Hypothalamus (tissue), 51 donors: ENCODE measurements at regions not wholly inside any gene's neighbourhood (a gene's known extent, or its start where the extent isn't known, plus 50 kb on each side); places are given as distances from the start of the nearest gene placed in this dataset.
"Not testable (repeated sequence)": the region's sequence is repeated elsewhere in the genome, so short reads cannot be mapped to it uniquely, and the experiment has no call there.

Experiments used
- DNase-seq, 51 donors: peaks; one replicate each; lab custom pipeline; 2025; lab: John Stamatoyannopoulos, UW

DNA sequence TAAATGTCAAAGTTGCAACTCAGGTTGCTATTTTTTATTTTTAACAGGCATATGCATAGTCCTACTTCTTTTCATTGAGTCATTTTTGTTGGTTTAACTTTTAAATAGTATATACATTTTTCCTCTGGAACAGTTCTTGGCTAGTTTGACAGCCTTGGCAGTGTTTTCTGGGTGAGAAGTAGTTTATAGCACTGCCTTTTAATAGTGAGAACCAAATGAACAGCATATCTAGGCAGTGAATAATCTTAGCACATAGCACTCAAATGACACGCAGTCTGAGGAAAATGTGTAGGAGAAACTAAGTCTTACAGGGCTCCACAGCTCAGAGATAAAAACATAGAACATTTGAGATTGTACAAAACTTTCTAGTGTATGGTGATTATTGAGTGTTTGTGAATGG is 265.5 kb upstream of the POT1 start:
- DNase-seq, result no peak

DNA sequence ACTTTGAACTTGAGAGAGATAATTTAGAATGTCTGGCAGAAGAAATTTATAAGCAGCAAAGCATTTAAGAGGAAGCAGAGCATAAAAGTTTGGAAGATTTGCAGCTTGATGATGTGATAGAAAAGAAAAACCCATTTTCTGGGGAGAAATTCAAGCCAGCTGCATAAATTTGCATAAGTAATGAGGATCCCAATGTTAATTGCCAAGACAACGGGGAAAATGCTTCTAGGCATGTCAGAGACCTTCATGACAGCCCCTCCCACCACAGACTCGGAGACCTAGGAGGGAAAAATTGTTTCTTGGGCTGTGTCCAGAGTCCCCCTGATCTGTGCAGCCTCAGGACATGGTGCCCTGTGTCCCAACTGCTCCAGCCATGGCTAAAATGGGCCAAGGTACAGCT is 263.6 kb upstream of the POT1 start:
- peak in 6 of 51 donors; percentile 1 to 35 (median 6) for DNase-seq

DNA sequence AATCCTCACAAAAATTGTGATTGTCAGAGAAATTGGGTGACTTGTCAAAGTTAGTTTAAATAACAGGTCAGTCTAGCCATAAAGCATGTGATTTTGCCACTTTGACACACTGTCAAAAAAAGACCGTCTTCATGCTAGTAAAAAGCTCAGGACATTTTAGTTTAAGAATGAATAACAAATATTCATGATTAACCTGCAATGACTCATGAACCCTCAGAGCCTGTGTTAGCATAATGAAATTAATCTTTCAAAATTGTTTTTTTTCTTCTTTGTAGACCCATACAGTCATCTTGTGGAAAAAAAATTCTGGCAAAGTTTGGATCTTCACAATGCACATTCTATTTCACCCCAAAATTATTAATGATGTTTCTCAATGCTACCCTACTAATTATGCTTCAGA is 255.2 kb upstream of the POT1 start:
- DNase-seq, result no peak

DNA sequence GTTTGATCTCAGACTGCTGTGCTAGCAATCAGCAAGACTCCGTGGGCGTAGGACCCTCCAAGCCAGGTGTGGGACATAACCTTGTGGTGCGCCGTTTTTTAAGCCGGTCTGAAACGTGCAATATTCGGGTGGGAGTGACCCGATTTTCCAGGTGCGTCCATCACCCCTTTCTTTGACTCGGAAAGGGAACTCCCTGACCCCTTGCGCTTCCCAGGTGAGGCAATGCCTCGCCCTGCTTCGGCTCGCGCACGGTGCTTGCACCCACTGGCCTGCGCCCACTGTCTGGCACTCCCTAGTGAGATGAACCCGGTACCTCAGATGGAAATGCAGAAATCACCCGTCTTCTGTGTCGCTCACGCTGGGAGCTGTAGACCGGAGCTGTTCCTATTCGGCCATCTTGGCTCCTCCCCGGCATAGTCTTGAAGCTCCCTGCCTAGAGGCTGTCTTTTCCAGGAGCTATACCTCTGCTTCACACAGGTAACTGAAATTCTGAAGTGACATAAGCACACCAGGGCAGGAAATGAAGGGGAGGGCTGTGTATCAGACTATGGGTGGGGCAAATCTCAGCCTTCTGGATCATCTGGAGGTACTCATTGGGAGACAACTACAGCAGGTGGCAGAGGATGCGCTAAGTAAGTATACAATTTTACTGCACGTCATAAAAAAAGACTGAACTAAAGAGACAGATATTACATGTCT is 252.1 kb upstream of the POT1 start:
- not testable (repeated sequence) for DNase-seq

DNA sequence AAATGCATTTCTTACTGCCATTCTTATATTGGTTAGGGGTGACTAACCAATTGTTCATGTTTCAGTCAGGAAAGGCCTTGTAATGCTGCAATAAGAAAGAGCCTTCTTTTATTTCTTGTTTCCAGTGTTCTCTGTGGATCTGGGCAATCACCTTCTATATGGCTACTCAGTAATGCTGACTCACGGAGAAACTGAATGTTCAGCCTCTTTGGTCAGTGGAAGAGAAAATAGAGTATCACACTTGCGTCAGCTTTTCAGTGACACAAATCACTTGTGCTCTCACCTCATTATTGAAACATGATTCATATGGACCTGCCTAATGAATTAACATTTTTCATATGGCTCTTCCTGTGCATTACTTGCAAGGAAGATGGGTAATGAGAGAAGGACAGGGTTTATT is 243.9 kb upstream of the POT1 start:
- DNase-seq, result no peak

DNA sequence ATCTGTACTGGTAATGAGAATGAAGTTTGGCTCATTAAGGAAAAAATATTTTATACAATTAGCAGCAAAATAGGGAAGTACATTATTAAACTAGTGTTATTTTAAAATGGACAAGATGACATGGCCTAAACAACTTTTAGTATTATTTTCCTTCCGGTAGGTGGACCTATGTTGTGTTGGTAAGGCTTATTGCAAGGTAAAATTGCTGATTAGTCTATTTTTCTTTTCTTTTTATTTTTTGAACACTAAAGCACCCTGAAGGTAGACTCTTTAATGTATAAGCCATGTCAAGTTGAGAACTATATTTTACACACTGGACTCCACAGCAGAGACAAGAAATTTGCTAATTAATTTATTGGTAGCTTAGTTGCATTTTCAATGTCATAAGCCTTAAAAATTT is 239.5 kb upstream of the POT1 start:
- no peak for DNase-seq

DNA sequence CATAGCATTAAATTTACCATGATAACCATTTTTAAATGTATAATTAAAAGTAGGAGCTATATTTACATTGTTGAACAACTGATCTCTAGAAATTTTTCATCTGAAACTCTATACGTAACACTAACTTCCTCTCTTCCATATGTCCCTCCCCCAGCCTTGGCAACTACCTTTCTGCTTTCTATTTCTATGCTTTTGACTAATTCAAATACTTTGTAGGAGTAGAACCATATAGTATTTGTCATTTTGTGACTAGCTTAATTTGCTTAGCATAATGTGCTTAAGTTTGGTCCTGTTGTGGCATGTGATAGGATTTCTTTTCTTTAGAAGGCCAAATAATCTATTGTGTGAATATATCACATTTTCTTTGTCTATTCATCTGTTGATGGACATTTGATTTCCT is 225.3 kb upstream of the POT1 start:
- DNase-seq, result no peak

DNA sequence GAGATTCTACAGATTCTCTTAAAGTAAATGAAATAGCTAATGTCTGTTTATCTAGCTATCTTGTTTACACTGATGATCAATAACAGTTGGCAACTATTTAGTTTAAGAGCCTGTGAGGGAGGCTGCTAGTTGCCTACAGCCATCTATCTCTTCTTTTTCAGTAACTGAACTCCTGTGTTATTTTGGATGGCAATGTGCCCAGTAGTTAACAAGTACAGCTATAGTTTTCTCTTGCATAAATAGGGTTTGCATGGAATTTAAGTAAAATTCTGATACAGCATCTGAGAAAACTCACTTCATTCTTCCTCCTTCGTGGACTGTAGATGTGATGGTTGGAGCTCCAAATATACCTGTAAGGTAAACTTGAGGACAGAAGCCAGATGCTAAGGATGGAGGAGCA is 219.5 kb upstream of the POT1 start:
- no peak for DNase-seq

DNA sequence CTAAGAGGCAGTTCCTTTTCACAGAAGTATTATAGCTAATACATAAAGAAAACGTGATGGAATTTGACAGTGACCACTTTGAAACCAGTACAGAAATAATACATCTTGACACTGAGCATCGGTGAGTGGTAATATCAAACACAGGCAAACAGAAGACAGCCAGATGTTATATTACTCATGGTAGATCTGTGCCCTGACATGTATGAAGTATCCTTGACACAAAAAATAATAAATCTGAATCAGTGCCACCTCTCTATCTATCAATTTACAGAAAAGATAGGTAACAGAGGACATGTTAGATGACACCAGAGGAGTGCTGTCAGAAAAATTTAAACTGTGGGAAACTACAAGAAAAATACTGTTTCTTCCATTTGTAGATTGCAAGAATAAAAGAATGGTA is 217.4 kb upstream of the POT1 start:
- no peak for DNase-seq

DNA sequence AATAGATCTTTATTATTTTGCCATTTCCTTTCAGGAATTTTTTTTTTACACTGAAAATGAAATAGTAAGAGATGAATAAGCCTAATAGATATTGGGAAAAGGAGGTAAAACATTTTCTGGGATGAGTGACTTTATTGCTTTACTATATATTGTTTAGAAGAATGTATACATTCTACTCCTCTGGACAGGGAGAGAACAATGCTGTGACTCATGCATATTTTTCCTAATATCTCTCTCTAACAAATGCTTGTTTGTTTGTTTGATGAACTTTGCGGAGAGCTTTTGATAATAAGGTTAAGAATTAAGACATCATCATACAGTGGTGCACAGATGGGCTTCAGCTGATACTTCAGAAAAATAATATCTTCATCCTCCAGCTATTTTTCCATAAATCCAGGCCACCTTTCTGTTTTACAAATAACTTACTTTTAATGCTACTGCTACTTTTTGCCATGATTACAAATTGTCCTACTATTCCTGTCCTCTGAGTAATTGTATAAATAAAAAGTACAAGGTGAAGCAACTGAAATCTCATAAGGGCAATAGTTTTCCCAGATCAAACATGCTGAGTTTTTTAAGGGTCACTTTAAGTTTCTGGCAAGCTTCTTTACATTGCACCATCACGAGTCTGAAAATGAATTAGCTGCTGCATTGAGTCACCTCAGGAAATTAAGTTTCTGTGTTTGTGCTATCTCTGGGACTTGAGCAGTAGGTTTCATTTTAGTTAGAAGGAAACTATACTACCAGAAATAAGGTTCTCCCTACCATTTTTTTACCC is 207.3 kb upstream of the POT1 start:
- DNase-seq, result no peak

DNA sequence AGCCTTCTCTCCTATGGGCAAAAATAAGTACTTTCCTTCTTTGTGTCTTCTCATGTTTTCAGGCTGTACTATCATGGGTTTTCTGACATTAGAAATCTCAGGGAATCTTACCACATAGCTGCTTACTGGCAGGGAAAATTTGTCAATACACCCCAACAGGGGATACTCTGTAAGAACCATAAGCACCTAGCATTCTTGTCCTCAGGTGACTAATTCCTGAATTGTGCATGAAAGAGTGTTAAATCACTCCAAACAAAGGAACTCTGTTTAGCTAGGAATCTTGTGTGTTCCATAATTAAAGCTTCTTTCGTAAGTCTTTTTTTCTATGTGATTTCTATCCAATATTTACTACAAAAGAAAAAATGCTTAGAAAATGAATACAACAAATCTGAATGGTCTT is 206.7 kb upstream of the POT1 start:
- DNase-seq, result no peak

DNA sequence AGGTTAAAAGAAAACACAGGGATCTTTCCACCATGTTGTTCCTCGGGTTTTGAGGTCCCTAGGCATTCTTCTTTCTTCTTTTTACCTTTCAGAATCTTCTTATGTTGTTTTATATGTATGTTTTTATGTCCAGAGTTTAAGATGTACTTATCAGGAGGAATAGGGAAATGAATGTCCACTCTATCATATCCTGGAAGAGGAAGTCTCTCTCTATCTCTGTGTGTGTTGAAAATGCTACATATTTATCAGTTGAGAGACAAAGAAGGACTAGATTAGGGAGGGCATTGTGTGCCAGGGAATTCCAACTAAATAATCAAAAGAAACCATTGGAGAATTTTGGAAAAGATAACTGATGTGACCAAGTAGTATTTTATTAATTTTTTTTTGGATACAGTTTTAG is 200.5 kb upstream of the POT1 start:
- no peak for DNase-seq

DNA sequence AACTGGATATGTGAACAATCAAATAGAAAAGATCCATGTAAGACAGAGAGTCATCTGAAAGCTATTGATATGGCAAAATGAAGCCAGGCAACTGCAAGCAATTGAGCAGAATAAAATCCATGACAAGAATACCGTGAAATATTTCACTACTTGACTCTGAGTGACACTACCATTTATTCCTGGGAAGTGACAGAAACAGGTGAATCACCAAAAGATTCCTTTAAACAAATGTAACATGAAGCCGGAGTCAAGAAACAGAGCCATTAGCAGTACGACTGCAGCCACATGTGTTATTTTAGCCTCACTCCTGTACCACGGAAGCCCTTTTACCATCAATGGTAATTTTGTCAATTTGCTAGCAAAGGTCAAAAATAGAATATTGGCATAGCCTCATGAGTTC is 197.7 kb upstream of the POT1 start:
- DNase-seq, result no peak

DNA sequence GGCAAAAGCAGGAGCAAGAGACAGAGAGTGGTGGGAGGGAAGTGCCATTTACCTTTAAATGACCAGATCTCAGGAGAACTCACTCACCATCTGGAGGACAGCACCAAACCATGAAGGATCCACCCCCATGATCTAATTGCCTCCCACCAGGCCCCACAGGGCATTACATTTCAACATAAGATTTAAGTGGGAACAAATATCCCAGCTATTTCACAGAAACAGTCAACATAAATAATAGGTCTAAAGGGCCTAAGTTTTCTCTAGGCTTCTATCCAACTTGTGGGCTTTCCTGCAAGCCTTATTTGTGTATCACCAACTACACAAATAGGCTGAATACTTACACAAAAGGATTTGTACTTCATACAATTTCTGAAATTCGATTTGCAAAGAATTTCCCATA is 196.8 kb upstream of the POT1 start:
- no peak for DNase-seq

DNA sequence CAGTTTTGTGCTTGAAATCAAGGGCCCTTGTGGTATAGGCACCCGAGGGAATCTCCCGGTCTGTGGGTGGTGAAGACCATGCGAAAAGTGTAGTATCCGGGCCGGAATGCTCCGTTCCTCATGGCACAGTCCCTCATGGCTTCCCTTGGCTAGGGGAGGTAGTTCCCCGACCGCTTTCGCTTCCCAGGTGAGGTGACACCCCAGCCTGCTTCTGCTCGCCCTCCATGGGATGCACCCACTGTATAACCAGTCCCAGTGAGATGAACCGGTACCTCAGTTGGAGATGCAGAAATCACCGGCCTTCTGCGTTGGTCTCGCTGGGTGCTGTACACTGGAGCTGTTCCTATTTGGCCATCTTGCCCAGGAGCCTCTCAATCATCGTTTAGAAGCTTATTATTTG is 195.7 kb upstream of the POT1 start:
- DNase-seq, result no peak

DNA sequence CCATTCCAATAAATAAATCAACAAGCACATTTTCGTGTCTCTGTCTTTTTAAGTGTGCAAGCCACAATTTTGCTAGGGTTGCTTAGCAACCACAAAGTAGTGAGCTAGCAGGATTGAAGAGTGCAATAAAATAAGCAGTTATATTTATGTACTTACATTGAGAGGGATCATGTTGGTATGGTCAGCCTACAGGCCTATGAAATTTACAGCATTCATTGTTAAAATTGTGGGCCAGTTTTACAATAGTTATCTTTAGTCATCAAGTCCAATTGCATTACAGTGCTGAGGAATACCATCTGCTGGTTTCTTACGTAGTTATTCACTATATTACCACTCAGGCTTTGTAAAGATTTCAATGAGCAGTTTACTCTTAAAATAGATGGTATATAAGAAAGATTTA is 192.5 kb upstream of the POT1 start:
- DNase-seq, result no peak

DNA sequence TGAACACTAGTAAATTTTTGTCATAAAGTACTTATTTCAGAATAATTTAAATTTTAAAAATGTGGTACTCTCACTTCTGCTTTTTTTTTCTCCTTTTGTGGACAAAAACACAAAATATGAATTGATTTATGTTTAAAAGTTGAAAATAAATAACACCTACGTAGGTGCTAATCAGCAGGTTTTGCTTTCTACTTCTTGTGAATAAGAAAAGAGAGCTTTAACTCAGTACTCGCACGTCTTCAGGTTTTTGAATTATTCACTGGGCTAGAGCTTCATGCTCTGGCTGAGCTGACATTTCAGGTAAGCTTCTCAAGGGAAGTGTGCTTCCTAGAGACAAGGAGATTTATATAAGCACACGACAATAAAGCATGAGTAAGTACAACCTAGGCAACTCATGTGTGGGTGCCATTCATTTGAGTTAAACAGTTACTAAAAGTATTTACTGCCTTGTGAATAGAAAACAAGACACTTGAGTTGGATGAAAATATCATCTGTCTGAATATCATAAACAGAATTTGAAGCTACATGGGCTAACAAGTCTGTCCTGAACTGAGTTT is 190.0 kb upstream of the POT1 start:
- no peak for DNase-seq

DNA sequence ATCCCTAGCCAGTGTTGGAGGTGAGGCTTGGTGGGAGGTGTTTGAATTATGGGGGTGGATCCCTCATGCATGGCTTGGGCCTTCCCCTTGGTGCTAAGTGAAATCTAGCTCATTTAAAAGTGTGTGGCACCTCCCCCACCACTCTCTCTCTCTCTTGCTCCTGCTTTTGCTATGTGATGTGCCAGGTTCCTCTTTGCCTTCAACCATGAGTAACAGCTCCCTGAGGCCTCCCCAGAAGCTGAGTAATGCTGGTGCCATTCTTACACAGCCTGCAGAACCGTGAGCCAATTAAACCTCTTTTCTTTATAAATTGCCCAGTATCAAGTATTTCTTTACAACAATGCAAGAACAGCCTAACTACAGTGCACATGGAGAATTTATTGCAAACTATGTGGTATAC is 188.8 kb upstream of the POT1 start:
- no peak for DNase-seq

DNA sequence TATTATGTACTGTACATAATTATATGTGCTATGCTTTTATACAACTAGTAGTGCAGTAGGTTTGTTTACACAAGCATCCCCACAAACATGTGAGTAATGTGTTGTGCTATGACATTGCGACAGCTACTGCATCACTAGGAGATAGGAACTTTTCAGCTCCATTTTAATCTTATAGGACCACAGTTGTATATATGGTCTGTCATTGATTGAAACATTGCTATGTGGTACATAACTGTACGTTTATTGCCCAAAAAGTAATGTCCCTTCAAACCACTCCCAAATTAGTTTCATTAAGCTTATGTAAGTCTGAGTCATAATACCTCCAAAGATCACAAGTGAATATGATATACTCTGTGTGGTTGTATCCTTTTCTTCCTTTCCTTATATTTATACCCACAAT is 183.2 kb upstream of the POT1 start:
- no peak for DNase-seq

DNA sequence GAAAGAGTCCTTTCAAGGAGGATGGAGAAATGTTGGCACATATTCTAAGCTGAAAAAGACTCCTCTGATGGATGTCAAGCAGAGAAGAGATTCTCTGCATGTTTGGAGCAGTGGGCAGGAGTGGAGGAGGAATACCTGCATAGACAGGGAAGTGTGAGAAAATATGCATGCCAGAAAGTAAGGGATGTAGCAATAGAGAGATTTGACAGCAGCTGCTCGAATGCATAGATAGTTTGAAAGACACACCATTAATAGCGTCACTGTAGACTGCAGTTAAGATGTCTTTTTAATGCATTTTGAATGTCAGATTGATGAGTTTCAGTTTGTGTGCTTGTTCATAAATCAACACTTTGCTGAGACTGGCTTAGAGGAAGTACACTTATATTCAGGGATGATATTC is 169.9 kb upstream of the POT1 start:
- DNase-seq, result no peak

DNA sequence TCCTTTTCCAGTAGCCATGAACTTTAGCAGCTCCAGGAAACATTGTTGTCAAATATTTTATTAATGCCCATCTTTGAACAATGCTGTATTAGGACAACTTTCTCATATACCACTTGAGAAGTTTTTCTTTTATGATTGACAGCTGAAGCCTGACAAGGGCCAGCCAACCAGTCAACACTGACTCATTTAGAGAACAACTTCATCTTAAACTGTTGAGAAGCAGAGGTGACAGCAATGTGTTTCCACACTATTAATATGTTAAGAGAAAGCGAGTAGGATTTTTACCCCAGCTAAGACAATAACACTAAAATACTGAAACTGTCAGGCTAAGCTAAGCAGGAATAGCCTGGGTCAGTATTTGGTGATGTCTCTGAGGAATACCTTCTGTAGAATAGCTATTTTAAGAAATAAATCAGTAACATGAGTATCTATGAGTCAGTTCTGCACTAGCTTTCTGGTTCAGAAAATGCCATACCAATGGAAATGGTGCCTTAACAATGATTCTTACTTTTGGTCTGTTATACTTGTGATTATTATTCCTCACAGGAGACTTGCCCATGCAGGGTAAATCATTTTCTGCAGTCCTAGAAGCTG is 168.8 kb upstream of the POT1 start:
- DNase-seq, result no peak

DNA sequence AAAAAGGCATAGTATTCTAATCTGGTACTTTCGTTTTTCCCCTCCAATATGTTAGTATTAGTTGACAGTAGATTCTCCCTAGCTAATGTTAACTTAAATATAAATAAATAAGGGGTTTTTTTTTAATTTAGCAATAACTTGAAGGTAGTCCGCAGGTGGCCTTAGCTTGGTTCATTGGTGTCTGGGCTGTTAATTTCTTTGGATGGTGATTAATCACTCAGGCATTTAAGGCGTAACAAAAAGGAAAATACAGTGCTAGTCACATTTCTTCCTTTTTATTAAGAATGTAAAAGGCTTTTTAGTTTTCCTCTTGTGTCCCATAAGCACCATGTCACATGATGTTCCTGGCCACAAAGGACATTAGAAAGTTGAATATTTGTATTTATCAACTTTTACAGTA is 161.0 kb upstream of the POT1 start:
- DNase-seq, result no peak
